Activated CD4-positive, alpha-beta T cell treated with anti-CD3 and anti-CD28 coated beads, Interleukin-2, amount 50 U/mL, for 4 hours (primary cell): ENCODE measurements at regions not wholly inside any gene's neighbourhood (a gene's known extent, or its start where the extent isn't known, plus 50 kb on each side); places are given as distances from the start of the nearest gene placed in this dataset.
"Not testable (repeated sequence)": the region's sequence is repeated elsewhere in the genome, so short reads cannot be mapped to it uniquely, and the experiment has no call there.

Experiments used
- DNase-seq, 2 experiments: peaks; one replicate each; pipeline ENCODE4 v3.0.0-alpha.2; 2020

DNA sequence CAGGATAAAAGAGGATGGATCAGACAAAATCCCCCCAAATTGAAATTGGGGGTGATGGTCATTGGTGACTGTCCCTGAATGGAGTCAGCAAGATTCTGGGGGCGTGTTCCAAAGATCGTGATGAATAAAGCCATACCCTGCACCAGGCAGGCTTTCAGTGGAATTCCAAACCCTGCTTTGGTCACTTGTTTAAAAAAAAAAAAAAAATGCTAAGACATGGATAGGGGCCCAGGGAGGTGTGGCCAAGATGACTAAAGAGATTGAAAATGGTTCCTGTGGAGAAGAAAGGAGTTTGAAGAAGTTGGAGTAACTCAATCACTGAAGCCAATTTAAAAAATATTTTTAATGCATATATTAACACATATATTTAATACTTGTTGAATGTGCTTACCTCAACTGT is 161.4 kb upstream of the KCNG1 start:
- no peak for DNase-seq

DNA sequence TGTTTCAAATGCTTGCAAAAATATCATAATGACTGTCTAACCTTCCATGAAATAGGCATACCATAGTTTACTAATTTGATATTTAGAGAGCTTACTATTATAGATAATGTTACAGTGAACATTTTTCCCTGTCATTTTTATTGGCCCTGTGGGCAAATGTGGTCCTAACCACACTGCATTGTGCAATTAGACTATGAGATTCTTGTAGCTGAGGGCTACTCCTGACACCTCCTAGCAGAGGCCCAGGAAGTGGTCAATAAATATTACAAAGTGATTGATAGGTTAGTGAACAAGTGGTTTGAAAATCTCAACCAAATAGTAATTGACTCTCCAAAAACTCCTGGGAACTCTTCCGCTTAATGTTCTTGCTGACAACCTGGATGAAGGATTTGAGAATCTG is 160.5 kb upstream of the KCNG1 start:
- no peak for DNase-seq

DNA sequence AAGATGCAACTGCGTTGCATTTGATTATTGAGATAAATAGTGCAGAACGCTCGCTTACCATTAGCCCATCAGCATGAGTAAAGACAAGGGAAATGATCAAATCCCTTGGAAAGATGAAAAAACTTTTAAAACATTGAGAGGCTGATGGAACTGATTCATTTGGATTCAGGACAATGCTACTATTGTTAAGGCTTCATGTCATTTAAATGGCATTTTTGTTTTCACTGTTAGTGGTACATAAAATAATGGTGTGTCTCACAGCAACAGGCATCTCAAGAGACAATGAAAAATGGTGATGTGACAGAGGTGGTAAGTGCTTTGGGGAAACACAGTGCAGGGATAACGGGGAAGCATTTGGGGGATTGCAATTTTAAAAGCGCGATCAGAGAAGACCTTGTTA is 159.7 kb upstream of the KCNG1 start:
- DNase-seq: no peak

DNA sequence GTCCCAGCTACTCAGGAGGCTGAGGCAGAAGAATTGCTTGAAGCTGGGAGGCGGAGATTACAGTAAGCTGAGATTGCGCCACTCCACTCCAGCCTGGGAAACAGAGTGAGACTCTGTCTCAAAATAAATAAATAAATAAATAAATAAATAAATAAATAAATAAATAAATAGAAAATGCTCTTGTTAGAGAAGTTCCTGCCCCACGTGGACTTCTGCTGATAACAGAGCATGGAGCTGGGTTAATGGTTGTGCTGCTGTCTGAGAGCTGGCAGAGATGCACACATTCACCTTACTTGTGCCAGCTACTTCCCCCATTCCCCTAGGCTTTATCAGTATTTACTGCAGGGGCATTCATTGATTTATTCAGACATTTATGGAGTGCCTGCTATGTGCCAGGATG is 155.2 kb upstream of the KCNG1 start:
- no peak for DNase-seq

DNA sequence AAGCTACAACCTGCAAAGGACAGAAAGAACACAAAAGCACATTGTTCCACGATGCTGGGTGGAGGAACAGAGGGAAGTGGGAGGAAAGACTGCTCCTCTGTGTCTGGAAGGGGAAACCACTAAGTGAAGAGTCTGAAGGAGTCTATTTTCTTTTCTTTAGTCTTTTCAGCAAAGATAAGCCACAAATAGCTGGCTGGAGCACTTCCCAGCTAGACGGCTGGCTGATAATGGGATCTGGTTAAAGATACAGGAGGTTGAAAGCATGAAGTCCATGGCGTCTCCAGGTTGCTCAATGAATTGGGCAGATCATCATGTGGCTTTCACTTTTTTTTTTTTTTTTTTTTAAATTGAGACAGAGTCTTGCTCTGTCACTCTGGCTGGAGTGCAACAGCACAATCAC is 154.0 kb upstream of the KCNG1 start:
- no peak for DNase-seq

DNA sequence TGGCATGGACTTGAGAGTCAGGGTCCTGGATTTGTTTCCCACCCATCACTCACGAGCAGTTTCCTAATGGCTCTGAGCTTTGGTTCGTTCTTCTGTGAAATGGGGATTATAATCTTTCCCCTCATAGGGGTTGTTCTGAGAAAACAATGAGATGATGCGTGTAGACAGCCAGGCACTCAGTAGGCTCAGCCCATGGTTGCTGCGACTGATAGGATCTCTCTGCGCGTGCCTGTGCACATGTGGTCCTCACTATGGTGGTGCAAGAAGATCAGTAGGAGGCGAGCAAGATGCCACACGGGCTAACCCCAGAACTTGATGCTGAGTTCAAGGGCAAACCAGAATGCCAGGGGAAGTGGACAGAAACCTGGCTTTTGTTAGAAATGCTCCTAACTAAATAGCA is 153.5 kb upstream of the KCNG1 start:
- no peak for DNase-seq

DNA sequence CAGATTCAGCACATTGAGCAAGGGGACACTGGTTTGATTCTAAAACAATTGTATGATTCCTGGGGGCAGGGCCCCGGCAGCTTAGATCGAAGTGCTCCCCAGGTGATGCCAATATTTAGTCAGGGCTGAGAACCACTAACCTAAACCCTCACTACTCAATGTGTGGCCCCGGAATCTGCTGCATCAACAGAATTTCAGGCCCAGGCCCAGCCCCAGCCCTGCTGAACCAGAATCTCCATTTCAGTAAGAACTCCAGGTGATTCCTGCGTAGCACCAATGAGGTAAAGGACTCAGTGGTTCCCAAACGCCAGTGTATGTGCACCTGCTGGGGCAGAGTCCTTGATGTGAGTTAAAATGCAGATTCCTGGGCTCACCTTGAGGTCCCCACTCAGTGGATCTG is 152.8 kb upstream of the KCNG1 start:
- no peak for DNase-seq

DNA sequence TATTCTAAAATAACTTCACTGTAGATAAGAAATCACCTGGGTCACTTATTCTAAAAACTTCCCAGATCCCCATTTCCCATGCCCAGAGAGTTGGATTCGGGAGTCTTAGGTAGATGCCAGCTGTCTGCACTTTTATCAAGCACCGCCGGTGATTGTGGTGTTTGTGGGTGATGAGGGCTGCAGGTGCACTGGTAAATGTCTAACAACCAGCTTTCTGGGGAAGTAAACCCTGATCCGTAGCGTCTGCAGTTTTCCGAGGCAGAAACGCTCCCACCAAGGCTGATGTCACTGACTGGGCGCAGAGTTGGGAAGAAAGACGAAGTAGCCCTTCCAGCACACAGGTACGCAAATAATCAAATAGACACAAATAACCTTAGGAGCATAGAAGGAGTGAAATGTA is 152.2 kb upstream of the KCNG1 start:
- DNase-seq: no peak

DNA sequence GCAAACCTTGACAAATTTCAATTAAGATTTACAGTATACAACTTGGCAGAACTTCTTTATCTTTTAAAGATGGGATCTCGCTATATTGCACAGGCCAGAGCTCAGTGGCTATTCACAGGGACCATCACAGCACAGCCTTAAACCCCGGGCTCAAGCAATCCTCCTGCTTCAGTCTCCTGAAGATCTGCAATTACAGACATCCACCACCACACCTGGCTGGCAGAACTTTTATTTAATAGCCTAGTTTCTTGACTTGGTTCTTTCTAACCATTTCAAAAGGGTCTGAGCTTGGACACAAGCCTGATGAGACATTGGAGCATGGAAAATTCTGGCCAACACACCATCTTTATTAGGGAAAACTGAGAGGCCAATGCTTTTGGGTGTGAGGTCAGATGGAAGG is 151.6 kb upstream of the KCNG1 start:
- no peak for DNase-seq

DNA sequence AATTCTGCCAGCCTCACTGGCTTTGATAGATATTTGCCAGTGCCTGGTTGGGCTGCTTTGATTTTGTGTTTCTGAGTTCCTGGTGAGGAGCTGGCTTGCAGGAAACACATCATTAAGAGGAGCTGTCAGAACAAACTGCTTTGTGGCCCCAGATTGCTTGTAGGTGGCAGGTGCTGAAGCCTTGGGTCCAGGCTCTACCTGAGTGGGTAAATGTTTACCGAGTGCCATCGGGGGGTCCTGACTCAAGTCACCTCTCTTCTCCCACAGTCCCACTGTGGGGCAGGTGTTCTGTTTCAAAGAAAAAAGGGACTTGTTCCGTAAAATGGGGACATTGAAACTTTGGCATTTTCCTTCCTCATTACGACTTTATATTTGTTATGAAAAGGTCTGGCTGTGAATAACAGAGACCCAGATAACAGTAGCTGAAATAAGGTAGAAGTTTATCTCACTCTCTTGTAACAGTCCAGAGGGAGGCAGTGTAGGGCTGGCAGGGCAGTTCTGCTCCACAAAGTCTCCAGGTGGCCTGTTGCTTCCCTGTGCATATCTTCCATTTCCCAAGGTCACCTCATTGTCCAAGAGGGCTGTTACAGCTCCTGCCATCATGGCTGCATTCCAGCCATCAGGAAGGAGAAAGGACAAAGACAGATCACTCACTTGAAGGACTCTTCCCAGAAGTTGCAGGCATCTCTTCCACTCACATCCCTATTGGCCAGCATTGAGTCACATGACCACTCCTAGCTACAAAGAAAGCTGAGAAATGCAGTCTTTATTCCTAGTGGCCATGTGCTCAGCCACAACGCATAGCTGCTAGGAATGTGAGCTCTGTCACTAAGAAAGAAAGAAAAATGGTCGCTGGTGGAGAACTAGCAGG is 149.9 kb upstream of the KCNG1 start:
- no peak for DNase-seq

DNA sequence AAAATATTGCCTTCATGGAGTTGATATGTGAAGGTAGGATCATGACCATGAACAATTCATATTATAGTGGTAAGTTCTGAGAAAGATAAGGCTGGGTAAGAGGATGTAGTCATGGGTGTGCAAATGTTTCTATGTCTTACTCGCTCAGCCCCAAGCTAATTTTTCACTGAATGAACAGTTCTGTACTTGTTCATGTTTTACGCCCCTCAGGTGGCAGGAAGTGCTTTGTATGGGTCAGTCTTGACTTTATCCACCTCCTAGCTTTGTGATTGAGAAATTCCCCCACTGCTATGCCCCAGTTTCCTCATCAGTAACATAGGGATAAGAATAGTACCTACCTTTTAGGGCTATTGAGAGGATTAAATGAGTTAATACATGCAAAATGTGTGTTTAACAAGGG is 148.2 kb upstream of the KCNG1 start:
- no peak for DNase-seq

DNA sequence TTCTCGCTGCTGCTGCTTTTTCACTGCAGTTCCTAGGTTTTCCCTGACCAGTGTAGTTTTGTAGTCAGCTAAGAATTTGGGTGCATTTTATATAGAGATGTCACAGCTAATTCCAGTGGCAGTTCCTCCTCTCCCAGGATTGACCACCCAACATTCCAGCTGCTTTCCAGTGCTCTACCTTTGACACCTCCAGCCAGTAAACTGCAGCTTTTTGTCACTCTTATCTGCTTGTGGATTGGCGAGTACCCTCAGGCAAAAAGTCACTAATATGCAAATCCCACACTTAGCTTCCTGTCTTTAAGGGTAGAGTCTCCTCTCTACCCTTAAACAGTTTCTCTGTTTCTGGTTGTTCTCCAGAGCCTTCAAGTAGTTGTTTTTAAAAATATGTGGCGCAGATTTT is 146.9 kb upstream of the KCNG1 start:
- DNase-seq: no peak

DNA sequence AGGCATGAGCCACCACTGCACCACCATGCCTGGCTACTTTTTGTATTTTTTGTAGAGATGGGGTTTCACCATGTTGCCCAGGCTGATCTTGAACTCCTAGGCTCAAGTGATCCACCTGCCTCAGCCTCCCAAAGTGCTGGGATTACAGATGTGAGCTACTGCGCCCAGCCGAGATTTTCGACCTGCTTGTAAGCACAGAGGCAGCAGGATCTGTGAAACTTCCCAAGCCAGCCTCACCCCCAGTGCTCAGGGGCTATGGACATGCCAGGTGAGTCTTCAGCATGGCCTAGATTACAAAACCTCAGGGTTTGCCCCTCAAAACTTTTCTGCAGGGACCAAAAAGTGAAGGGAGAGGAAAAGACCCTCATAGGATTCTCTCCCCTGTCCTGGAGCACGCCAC is 145.0 kb upstream of the KCNG1 start:
- not testable (repeated sequence) for DNase-seq

DNA sequence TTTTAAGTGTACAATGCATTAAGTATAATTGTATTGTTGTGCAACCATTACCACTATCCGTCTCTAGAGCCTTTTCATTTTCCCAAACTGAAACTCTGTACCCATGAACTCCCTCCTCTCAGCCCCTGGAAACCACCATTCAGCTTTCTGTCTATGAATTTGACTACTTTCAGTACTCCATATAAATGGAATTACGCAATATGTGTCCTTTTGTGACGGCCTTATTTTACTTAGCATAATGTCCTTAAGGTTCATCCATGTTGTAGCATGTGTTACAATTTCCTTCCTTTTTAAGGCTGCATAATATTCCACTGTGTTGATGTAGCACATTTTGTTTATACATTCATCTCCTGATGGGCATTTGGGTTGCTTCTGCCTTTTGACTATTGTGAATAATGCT is 143.6 kb upstream of the KCNG1 start:
- DNase-seq: no peak

DNA sequence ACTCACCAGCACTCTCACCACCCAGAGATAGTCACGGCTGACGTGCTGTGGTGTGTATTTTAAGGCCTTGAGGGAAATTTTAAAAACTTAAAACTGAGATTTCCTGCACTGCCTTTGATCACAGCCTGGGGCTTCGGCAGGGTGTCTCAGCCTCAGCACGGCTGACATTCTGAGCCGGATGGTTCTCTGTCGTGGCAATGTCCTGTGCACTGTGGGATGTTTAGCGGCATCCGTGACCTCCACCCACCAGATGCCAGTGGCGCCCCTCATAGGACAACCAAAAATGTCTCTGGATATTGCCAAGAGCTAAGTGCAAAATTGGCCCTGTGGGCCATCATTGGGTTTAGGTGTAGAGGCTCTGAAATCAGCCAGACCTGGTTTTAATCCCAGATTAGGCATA is 142.2 kb upstream of the KCNG1 start:
- no peak for DNase-seq

DNA sequence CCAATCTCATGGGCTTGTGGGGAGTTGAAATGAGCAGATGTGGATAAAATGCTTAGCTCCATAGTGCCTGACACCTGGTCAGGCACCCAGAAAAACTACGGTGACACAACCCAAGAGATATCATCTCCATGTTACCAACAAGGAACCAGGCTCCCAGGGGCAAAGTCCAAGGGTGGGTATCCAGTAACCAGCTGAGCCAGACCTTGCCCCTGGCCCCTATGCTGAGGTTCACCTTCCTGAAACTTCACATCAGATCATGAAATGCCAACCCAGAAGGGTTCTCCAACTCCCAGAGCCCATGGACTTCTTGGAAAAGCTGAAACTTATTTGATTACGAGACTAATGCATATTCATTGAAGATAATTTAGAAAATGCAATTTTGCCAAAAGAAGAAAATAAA is 141.8 kb upstream of the KCNG1 start:
- DNase-seq: no peak

DNA sequence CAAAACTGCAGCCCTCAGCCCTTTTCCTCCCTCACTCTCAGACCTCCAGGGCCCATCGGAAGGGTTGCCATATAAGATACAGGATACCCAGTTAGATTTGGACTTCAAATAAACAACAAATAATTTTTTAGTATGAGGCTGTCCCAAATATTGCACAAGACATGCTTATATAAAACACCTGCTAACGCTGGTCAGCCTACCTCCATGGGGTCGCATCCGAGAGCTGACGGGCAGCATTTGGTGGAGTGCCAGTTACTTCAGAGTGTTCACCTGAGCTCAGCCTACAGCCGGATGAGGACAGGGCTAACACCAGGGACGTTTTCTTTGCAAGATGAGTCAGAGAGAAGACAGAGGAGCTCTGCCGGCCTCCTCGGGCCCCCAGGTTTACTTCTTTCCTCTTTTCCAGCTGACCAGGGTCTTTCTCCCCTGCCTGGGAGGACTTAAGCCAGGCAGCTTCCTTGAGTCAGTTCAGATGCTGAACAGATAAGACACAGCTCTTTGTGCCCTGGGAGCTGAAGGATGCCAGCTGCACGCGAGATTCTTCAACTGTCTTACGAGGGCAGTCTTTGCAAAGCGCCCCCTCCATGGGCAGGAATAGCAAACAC is 141.2 kb upstream of the KCNG1 start:
- DNase-seq: no peak

DNA sequence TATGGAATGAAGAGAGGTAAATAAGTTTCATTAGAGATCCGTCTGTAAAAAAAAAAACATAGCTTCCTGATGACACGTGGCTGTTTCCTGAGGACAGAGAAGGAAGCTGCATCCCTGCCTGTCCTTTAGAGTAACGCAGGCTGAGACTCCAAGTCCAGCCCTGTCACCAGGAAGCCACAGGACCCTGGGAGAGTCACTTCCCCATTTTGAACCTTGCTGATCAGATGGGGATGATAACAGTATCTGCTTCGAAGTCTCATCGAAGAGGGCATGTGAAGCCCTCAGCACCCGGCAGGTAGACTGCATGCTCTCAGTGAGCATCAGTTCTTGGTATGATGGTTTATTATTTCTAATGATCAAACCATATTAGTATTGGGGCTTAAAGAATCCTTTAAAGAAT is 139.1 kb upstream of the KCNG1 start:
- DNase-seq: no peak

DNA sequence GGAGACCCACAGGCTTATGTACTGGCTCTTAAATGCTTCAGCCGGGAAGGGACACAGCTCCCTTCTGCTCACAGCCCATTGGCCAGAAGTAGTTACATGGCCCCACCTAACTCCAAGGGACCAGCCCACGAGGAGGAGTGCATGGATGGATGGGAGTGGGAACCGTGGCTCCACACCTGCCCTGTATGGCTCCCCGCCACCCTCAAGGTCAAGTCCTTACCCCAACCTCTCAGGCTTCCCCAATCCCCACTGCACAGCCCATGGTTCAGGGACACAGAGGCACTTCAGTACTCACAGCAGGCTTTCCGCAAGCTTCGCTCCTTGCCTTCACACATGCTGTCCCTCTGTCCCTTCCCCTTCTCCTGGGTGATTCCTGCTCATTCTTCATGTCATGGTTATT is 137.9 kb upstream of the KCNG1 start:
- DNase-seq: no peak

DNA sequence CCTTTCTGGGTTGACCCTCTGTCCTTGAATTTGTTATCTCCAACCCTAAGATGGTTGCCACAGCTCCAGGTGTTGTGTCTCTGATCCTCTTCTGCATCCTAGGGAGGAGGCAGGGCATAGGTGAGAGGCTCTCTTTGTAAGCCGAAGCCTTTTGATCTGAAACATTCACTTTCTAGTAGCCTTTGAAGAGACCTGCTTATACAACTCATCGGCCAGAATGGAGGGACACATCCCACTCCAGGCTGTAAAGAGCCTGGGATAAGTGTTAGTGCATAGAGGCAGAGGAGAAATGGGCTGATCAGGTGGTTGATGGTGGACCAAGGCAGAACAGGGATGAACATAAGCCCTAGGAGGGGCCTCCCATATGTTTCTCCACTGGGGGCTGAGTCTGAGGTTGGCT is 137.1 kb upstream of the KCNG1 start:
- DNase-seq: no peak

DNA sequence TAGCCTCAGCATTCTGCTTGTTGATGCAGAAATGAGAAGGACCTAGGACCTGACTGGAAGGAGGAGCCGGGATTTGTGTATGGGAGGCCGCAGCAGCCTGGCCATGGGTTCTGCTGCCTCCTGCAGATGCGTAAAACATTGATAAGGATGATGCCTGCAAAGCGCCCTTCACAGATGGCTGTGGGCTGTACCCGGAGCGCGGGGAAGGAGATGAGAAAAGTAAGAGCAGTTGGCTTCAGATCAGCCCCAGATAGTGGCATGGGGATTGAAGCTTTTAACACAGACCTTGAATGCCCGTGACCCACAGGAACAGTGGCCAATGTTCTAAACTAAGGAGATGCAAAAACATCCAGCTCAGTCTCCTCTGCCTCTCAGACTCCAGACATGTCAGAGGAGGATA is 136.4 kb upstream of the KCNG1 start:
- no peak for DNase-seq

DNA sequence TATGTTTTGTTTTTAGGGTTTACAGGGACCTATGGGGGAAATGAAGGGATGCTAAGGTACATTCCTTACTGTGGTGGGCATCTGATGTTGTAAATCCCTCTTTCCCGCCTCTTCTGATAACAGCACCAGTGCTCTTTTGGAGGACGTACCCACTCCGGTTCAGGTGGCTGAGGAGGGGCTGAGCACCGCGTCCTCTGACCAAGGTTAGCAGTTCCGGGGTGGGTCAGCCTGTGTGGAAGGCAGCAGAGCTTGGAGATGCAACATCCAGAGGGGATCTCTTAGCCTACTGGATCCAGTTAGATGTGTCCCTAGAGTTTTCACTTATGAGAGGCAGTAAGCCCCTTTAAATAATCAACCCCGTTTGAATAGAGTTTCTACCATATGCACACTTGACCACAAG is 135.3 kb upstream of the KCNG1 start:
- DNase-seq: no peak

DNA sequence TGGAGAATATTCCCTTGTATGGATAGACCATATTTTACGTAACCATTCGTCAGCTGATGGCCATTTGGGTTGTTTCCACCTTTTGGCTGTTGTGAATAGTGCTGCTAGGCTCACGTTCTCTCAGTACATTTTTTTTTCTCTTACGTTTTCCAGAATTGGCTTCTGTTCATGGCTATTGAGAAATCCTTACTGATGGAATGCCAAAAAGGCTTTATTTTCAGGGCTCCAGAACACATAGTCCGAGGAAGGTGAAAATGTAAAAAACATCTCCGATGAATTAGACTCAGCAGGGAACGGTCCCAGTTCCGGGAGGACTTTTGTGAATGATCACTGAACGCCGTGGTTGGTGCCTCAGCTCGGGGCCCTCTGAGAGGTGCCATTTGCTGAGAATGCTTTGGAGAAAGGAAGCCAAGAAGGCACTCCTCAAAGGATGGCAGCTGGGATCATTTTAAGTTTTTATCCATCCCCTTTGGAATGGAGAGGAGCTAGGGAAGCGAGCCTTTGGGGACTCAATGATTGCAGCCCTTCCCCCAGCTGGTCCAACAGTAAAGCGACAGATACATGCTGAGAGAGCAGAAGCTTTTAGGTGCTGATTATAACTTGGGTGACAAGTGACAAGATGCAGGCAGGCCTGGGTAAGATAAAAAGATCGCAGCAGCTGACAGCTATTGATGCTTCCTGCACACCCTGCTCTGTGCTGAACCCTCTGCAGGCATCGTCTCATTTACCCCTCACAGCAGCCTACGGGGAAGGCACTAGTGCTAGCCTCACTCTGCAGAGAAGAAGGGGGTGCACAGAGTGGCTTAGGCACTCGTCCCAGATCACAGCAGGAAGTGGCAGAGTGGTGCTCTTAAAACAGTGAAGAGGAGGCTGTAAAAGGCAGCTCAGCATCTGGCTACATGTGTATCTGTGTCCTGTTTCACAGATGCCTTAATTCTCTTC is 133.4 kb upstream of the KCNG1 start:
- DNase-seq: no peak
